KMS-11 (cell line): ENCODE measurements at regions not wholly inside any gene's neighbourhood (a gene's known extent, or its start where the extent isn't known, plus 50 kb on each side); places are given as distances from the start of the nearest gene placed in this dataset.

ENCODE experiments used
- H2AFZ ChIP-seq: fragments of 200-600 bp; sonication (generic); 2 replicates; pipeline ENCODE4 v1.6.1; 2016; ENCODE audit warnings: antibody characterized with exemption, mixed run types, low read depth
- H3K27ac ChIP-seq: fragments of 200-600 bp; sonication (generic); 2 replicates; pipeline ENCODE4 v1.6.1; 2016; ENCODE audit warnings: mild to moderate bottlenecking, mixed run types
- H3K27me3 ChIP-seq: fragments of 200-600 bp; sonication (generic); 2 replicates; pipeline ENCODE4 v1.6.1; 2017; ENCODE audit warnings: mild to moderate bottlenecking, low read depth, mixed run types, moderate library complexity; ENCODE audit not compliant: insufficient read depth
- H3K36me3 ChIP-seq: fragments of 200-600 bp; sonication (generic); 2 replicates; pipeline ENCODE4 v1.6.1; 2017; ENCODE audit warnings: mild to moderate bottlenecking, mixed run types; ENCODE audit not compliant: insufficient read depth
- H3K4me1 ChIP-seq: fragments of 200-600 bp; sonication (generic); 2 replicates; pipeline ENCODE4 v1.6.1; 2016; ENCODE audit warnings: mild to moderate bottlenecking, low read depth, mixed run types; ENCODE audit not compliant: poor library complexity, severe bottlenecking
- H3K4me2 ChIP-seq: fragments of 200-600 bp; sonication (generic); 2 replicates; pipeline ENCODE4 v1.7.0; 2016; ENCODE audit warnings: mild to moderate bottlenecking, mixed run types
- H3K4me3 ChIP-seq: fragments of 200-600 bp; sonication (generic); IDR thresholded peaks from 2 replicates; pipeline ENCODE4 v1.6.1; 2017; ENCODE audit warnings: low read depth, low read length, mixed read lengths; ENCODE audit not compliant: insufficient read depth
- H3K79me2 ChIP-seq: fragments of 200-600 bp; sonication (generic); 2 replicates; pipeline ENCODE4 v1.6.1; 2016; ENCODE audit warnings: low read depth, mixed run types; ENCODE audit not compliant: insufficient read depth
- H3K9ac ChIP-seq: fragments of 200-600 bp; sonication (generic); 2 replicates; pipeline ENCODE4 v1.6.1; 2016; ENCODE audit warnings: mild to moderate bottlenecking, mixed run types
- H4K20me1 ChIP-seq: fragments of 200-600 bp; sonication (generic); 2 replicates; pipeline ENCODE4 v1.6.1; 2016; ENCODE audit warnings: mild to moderate bottlenecking, mixed run types; ENCODE audit not compliant: insufficient read depth
- CTCF ChIP-seq: fragments of 200-600 bp; sonication (generic); conservative IDR thresholded peaks from 2 replicates; pipeline ENCODE4 v1.6.1; 2017; ENCODE audit warnings: low read depth, mild to moderate bottlenecking, antibody characterized with exemption, low read length, moderate library complexity, mixed read lengths

- no peak overlapping the region for H3K9ac ChIP-seq
- peaks cover 8% of the 10 kb centered on the region; the same call in 1 of the 2 replicates for H3K27me3 ChIP-seq
- no peaks in the 10 kb centered on the region for H3K36me3 ChIP-seq
- H3K4me2 ChIP-seq, result no peak overlapping the region
- TF ChIP-seq CTCF, result no peak
- no peak overlapping the region for H3K27ac ChIP-seq
- H3K4me1 ChIP-seq, result no peaks in the 10 kb centered on the region
- no peak overlapping the region for H3K4me3 ChIP-seq
- no peak overlapping the region for H2AFZ ChIP-seq
- H4K20me1 ChIP-seq, result no peaks in the 10 kb centered on the region
- no peaks in the 10 kb centered on the region for H3K79me2 ChIP-seq
These were observed 100.9 kb upstream of the PMEPA1 start for GRCh38 chr20:57810511-57811373.

GRCh38 chr20:57809661-57810172 is 99.9 kb upstream of the PMEPA1 start:
- no peak for TF ChIP-seq CTCF
- Histone ChIP-seq H3K4me2 (no peak overlapping the region), H3K27me3 (peaks cover 13% of the 10 kb centered on the region; the same call in 1 of the 2 replicates), H3K27ac (no peak overlapping the region), H3K4me3 (no peak overlapping the region), H3K36me3 (no peaks in the 10 kb centered on the region), H3K4me1 (no peaks in the 10 kb centered on the region), H4K20me1 (no peaks in the 10 kb centered on the region), H3K9ac (no peak overlapping the region), H3K79me2 (no peaks in the 10 kb centered on the region), H2AFZ (no peak overlapping the region)

GRCh38 chr20:57809149-57809548 is 99.3 kb upstream of the PMEPA1 start:
- H3K4me2 ChIP-seq, result no peak overlapping the region
- no peaks in the 10 kb centered on the region for H3K4me1 ChIP-seq
- H3K36me3 ChIP-seq, result no peaks in the 10 kb centered on the region
- H3K9ac ChIP-seq, result no peak overlapping the region
- H3K79me2 ChIP-seq, result no peaks in the 10 kb centered on the region
- no peak overlapping the region for H3K4me3 ChIP-seq
- peaks cover 17% of the 10 kb centered on the region; the same call in 1 of the 2 replicates for H3K27me3 ChIP-seq
- H3K27ac ChIP-seq, result no peak overlapping the region
- no peaks in the 10 kb centered on the region for H4K20me1 ChIP-seq
- TF ChIP-seq CTCF, result no peak
- H2AFZ ChIP-seq, result no peak overlapping the region

- Histone ChIP-seq H3K4me3 (no peak overlapping the region), H3K27ac (no peak overlapping the region), H3K79me2 (no peaks in the 10 kb centered on the region), H3K27me3 (peaks cover 17% of the 10 kb centered on the region; the same call in 1 of the 2 replicates), H3K4me1 (no peaks in the 10 kb centered on the region), H2AFZ (no peak overlapping the region), H3K9ac (no peak overlapping the region), H4K20me1 (no peaks in the 10 kb centered on the region), H3K36me3 (no peaks in the 10 kb centered on the region), H3K4me2 (no peak overlapping the region)
- TF ChIP-seq CTCF, result no peak
These were observed 98.7 kb upstream of the PMEPA1 start for GRCh38 chr20:57808264-57809070.
